Liver (tissue), 8 donors: ENCODE measurements at regions not wholly inside any gene's neighbourhood (a gene's known extent, or its start where the extent isn't known, plus 50 kb on each side); places are given as distances from the start of the nearest gene placed in this dataset.

Experiments used
- DNase-seq: peaks from one replicate; pipeline ENCODE4 v3.0.0-alpha.2; 2017; ENCODE audit warnings: low spot score
- H3K27ac ChIP-seq, 2 donors: one replicate each; pipeline ENCODE4 v1.7.0; 2013; ENCODE audit warnings: inconsistent platforms in 2 of 2, low read length in 2 of 2, control low read depth in 1 of 2, low read depth in 1 of 2, mild to moderate bottlenecking in 1 of 2
- H3K27me3 ChIP-seq, 4 donors: one replicate each; pipeline versions ENCODE4 v1.6.1 to v1.7.0; 2013; ENCODE audit warnings: low read length in 3 of 4, inconsistent platforms in 1 of 4, mild to moderate bottlenecking in 1 of 4, moderate library complexity in 1 of 4; ENCODE audit not compliant: control insufficient read depth in 4 of 4, insufficient read depth in 4 of 4
- H3K36me3 ChIP-seq, 4 donors: one replicate each; pipeline versions ENCODE4 v1.6.1 to v1.7.0; 2013; ENCODE audit warnings: low read length in 3 of 4, mild to moderate bottlenecking in 3 of 4, low read depth in 1 of 4, moderate library complexity in 1 of 4; ENCODE audit not compliant: control insufficient read depth in 4 of 4, insufficient read depth in 3 of 4
- H3K4me1 ChIP-seq, 4 donors: one replicate each; pipeline versions ENCODE4 v1.6.1 to v1.7.0; 2013; ENCODE audit warnings: low read length in 3 of 4, mild to moderate bottlenecking in 3 of 4, moderate library complexity in 1 of 4; ENCODE audit not compliant: control insufficient read depth in 4 of 4, insufficient read depth in 4 of 4
- H3K4me3 ChIP-seq, 3 donors: one replicate each; pipeline versions ENCODE4 v1.6.1 to v1.7.0; 2013; ENCODE audit warnings: low read length in 3 of 3, control low read depth in 1 of 3, low read depth in 1 of 3, mild to moderate bottlenecking in 1 of 3
- H3K9ac ChIP-seq, 2 donors: one replicate each; pipeline ENCODE4 v1.7.0; 2013; ENCODE audit warnings: low read length in 2 of 2, mild to moderate bottlenecking in 2 of 2, moderate library complexity in 2 of 2, control low read depth in 1 of 2, low read depth in 1 of 2
- H3K9me3 ChIP-seq, 4 donors: one replicate each; pipeline versions ENCODE4 v1.6.1 to v1.7.0; 2013; ENCODE audit warnings: low read length in 3 of 4; ENCODE audit not compliant: control insufficient read depth in 4 of 4
- ATF3 ChIP-seq: IDR thresholded peaks from 2 replicates; pipeline ENCODE4 v1.6.1; 2016; ENCODE audit warnings: antibody characterized with exemption
- CTCF ChIP-seq: fragments of 150-350 bp; IDR thresholded peaks from 2 replicates; pipeline ENCODE4 v1.5.1; 2017; ENCODE audit warnings: improper control_type of control experiment, low read depth, low read length; ENCODE audit not compliant: missing input control
- EGR1 ChIP-seq, 2 donors: IDR thresholded peaks; 2 replicates each; pipeline ENCODE4 v1.6.1; 2016 to 2018; ENCODE audit warnings: antibody characterized with exemption in 2 of 2, low read depth in 2 of 2
- FOXA1 ChIP-seq: IDR thresholded peaks from 2 replicates; pipeline ENCODE4 v1.6.1; 2016; ENCODE audit warnings: antibody characterized with exemption
- FOXA2 ChIP-seq: IDR thresholded peaks from 2 replicates; pipeline ENCODE4 v1.6.1; 2016; ENCODE audit warnings: antibody characterized with exemption
- GABPA ChIP-seq, 2 donors: IDR thresholded peaks in 1 of 2; conservative IDR thresholded peaks in 1 of 2; 2 replicates each; pipeline ENCODE4 v1.6.1; 2016; ENCODE audit warnings: antibody characterized with exemption in 2 of 2, mild to moderate bottlenecking in 1 of 2, moderate library complexity in 1 of 2
- HNF4A ChIP-seq, 2 donors: conservative IDR thresholded peaks; 2 replicates each; pipeline ENCODE4 v1.6.1; 2016; ENCODE audit warnings: antibody characterized with exemption in 2 of 2, mild to moderate bottlenecking in 2 of 2
- HNF4G ChIP-seq: IDR thresholded peaks from 2 replicates; pipeline ENCODE4 v1.6.1; 2016; ENCODE audit warnings: antibody characterized with exemption
- JUND ChIP-seq, 2 donors: IDR thresholded peaks; 2 replicates each; pipeline ENCODE4 v1.6.1; 2016; ENCODE audit warnings: antibody characterized with exemption in 2 of 2
- MAX ChIP-seq: IDR thresholded peaks from 2 replicates; pipeline ENCODE4 v1.6.1; 2016; ENCODE audit warnings: antibody characterized with exemption
- NR2F2 ChIP-seq: IDR thresholded peaks from 2 replicates; pipeline ENCODE4 v1.6.1; 2016; ENCODE audit warnings: antibody characterized with exemption
- RAD21 ChIP-seq, 2 donors: IDR thresholded peaks; 2 replicates each; pipeline ENCODE4 v1.6.1; 2016; ENCODE audit warnings: antibody characterized with exemption in 2 of 2, mild to moderate bottlenecking in 2 of 2
- RXRA ChIP-seq, 2 donors: IDR thresholded peaks; 2 replicates each; pipeline ENCODE4 v1.6.1; 2017 to 2018; ENCODE audit warnings: antibody characterized with exemption in 2 of 2, mild to moderate bottlenecking in 1 of 2
- SP1 ChIP-seq: IDR thresholded peaks from 2 replicates; pipeline ENCODE4 v1.6.1; 2018; ENCODE audit warnings: antibody characterized with exemption, mild to moderate bottlenecking
- TAF1 ChIP-seq: conservative IDR thresholded peaks from 2 replicates; pipeline ENCODE4 v1.6.1; 2016; ENCODE audit warnings: antibody characterized with exemption, mild to moderate bottlenecking
- YY1 ChIP-seq: IDR thresholded peaks from 2 replicates; pipeline ENCODE4 v1.6.1; 2016; ENCODE audit warnings: antibody characterized with exemption, mild to moderate bottlenecking
- WGBS: extraction: QIAGEN DNeasy Blood & Tissue Kit; methylation state at CpG from one replicate; pipeline ENCODE4 v1.1.7; 2013; 5-methylcytosine and 5-hydroxymethylcytosine counted together
- TF ChIP-seq, protein P1 (sequence below): IDR thresholded peaks from 2 replicates; pipeline ENCODE4 v1.6.1; 2016; ENCODE audit warnings: antibody characterized with exemption
- TF ChIP-seq, protein P2 (sequence below): IDR thresholded peaks from 2 replicates; pipeline ENCODE4 v1.6.1; 2016; ENCODE audit warnings: antibody characterized with exemption, mild to moderate bottlenecking
- donor health status: healthy.
- donor health status: healthy.
- donor health status: healthy.
- donor health status: healthy.
- donor health status: healthy.

GRCh38 chr5:145708169-145708568 lies 127.0 kb downstream of the PRELID2 start:
- no peak overlapping the region for H3K4me3 ChIP-seq
- DNase-seq: no peak
- no peaks in the 10 kb centered on the region for H3K36me3 ChIP-seq
- TF ChIP-seq SP1 (no peak), RAD21 (IDR thresholded peaks at IDR 0.05) (no peak), HNF4G (no peak), EGR1 (IDR thresholded peaks at IDR 0.05; ENCODE audit: low read depth in 2 of 2) (no peak), RXRA (IDR thresholded peaks at IDR 0.05) (no peak), CTCF (no peak), TAF1 (no peak), JUND (IDR thresholded peaks at IDR 0.05) (no peak), HNF4A (conservative IDR thresholded peaks at IDR 0.05) (no peak), FOXA1 (no peak), GABPA (IDR thresholded peaks at IDR 0.05 in 1 of 2, conservative IDR thresholded peaks at IDR 0.05 in 1 of 2) (no peak), ATF3 (no peak), FOXA2 (no peak), NR2F2 (no peak), MAX (no peak), YY1 (no peak)
- TF ChIP-seq, protein P1, sequence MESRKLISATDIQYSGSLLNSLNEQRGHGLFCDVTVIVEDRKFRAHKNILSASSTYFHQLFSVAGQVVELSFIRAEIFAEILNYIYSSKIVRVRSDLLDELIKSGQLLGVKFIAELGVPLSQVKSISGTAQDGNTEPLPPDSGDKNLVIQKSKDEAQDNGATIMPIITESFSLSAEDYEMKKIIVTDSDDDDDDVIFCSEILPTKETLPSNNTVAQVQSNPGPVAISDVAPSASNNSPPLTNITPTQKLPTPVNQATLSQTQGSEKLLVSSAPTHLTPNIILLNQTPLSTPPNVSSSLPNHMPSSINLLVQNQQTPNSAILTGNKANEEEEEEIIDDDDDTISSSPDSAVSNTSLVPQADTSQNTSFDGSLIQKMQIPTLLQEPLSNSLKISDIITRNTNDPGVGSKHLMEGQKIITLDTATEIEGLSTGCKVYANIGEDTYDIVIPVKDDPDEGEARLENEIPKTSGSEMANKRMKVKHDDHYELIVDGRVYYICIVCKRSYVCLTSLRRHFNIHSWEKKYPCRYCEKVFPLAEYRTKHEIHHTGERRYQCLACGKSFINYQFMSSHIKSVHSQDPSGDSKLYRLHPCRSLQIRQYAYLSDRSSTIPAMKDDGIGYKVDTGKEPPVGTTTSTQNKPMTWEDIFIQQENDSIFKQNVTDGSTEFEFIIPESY: no peak
- TF ChIP-seq, protein P2, sequence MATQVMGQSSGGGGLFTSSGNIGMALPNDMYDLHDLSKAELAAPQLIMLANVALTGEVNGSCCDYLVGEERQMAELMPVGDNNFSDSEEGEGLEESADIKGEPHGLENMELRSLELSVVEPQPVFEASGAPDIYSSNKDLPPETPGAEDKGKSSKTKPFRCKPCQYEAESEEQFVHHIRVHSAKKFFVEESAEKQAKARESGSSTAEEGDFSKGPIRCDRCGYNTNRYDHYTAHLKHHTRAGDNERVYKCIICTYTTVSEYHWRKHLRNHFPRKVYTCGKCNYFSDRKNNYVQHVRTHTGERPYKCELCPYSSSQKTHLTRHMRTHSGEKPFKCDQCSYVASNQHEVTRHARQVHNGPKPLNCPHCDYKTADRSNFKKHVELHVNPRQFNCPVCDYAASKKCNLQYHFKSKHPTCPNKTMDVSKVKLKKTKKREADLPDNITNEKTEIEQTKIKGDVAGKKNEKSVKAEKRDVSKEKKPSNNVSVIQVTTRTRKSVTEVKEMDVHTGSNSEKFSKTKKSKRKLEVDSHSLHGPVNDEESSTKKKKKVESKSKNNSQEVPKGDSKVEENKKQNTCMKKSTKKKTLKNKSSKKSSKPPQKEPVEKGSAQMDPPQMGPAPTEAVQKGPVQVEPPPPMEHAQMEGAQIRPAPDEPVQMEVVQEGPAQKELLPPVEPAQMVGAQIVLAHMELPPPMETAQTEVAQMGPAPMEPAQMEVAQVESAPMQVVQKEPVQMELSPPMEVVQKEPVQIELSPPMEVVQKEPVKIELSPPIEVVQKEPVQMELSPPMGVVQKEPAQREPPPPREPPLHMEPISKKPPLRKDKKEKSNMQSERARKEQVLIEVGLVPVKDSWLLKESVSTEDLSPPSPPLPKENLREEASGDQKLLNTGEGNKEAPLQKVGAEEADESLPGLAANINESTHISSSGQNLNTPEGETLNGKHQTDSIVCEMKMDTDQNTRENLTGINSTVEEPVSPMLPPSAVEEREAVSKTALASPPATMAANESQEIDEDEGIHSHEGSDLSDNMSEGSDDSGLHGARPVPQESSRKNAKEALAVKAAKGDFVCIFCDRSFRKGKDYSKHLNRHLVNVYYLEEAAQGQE: no peak
- H3K4me1 ChIP-seq: no peaks in the 10 kb centered on the region
- no peaks in the 10 kb centered on the region for H3K9me3 ChIP-seq
- no peak overlapping the region for H3K9ac ChIP-seq
- H3K27ac ChIP-seq: no peak overlapping the region
- no peaks in the 10 kb centered on the region for H3K27me3 ChIP-seq

GRCh38 chr5:145704724-145705123 lies 130.4 kb downstream of the PRELID2 start:
- TF ChIP-seq RAD21 (IDR thresholded peaks at IDR 0.05) (no peak), CTCF (no peak), HNF4G (no peak), SP1 (no peak), RXRA (IDR thresholded peaks at IDR 0.05) (no peak), FOXA1 (no peak), EGR1 (IDR thresholded peaks at IDR 0.05; ENCODE audit: low read depth in 2 of 2) (no peak), MAX (no peak), NR2F2 (no peak), YY1 (no peak), GABPA (IDR thresholded peaks at IDR 0.05 in 1 of 2, conservative IDR thresholded peaks at IDR 0.05 in 1 of 2) (no peak), FOXA2 (no peak), JUND (IDR thresholded peaks at IDR 0.05) (no peak)
- TF ChIP-seq, protein P2: no peak
- no peak overlapping the region for H3K27ac ChIP-seq
- no peaks in the 10 kb centered on the region for H3K9me3 ChIP-seq
- H3K9ac ChIP-seq: no peak overlapping the region
- H3K4me3 ChIP-seq: no peak overlapping the region
- no peaks in the 10 kb centered on the region for H3K27me3 ChIP-seq
- 94% methylated on average over 3 of the region's 3 CpGs for WGBS
- H3K36me3 ChIP-seq: no peaks in the 10 kb centered on the region
- H3K4me1 ChIP-seq: no peaks in the 10 kb centered on the region
- no peak for DNase-seq
